Karpas-422 (cell line): ENCODE measurements at regions not wholly inside any gene's neighbourhood (a gene's known extent, or its start where the extent isn't known, plus 50 kb on each side); places are given as distances from the start of the nearest gene placed in this dataset.

Experiments
- DNase-seq: peaks from one replicate; pipeline ENCODE4 v3.0.0-alpha.2; 2015
- H2AFZ ChIP-seq: fragments of 200-600 bp; sonication (generic); 2 replicates; pipeline ENCODE4 v1.6.1; 2014; ENCODE audit warnings: antibody characterized with exemption, low read length, mixed read lengths
- H3K27ac ChIP-seq: fragments of 200-600 bp; sonication (generic); 2 replicates; pipeline ENCODE4 v1.5.1; 2014; ENCODE audit warnings: mild to moderate bottlenecking, low read length, moderate library complexity
- H3K27me3 ChIP-seq: fragments of 200-600 bp; sonication (generic); 2 replicates; pipeline ENCODE4 v1.6.1; 2014; ENCODE audit warnings: low read length, mixed read lengths
- H3K36me3 ChIP-seq: fragments of 200-600 bp; sonication (generic); 2 replicates; pipeline ENCODE4 v1.6.1; 2014; ENCODE audit warnings: low read length, mixed read lengths; ENCODE audit not compliant: insufficient read depth
- H3K4me1 ChIP-seq: fragments of 200-600 bp; sonication (generic); 2 replicates; pipeline ENCODE4 v1.6.1; 2014; ENCODE audit warnings: mild to moderate bottlenecking, low read length, mixed read lengths
- H3K4me2 ChIP-seq: fragments of 200-600 bp; sonication (generic); 2 replicates; pipeline ENCODE4 v1.6.1; 2014; ENCODE audit warnings: low read length, low read depth, mild to moderate bottlenecking; ENCODE audit not compliant: poor library complexity, severe bottlenecking
- H3K4me3 ChIP-seq: fragments of 200-600 bp; sonication (generic); 2 replicates; pipeline ENCODE4 v1.5.1; 2014; ENCODE audit warnings: mild to moderate bottlenecking, antibody characterized with exemption, low read length, mixed read lengths
- H3K79me2 ChIP-seq: fragments of 200-600 bp; sonication (generic); 2 replicates; pipeline ENCODE4 v1.6.1; 2014; ENCODE audit warnings: mild to moderate bottlenecking, low read length, mixed read lengths
- H3K9ac ChIP-seq: fragments of 200-600 bp; sonication (generic); 2 replicates; pipeline ENCODE4 v1.6.0; 2014; ENCODE audit warnings: low read length
- H3K9me2 ChIP-seq: fragments of 200-600 bp; sonication (generic), shearing (Covaris generic); replicated peaks from 2 replicates; pipeline ENCODE4 v1.6.0; 2014; ENCODE audit warnings: mild to moderate bottlenecking, low read length, moderate library complexity; ENCODE audit not compliant: insufficient read depth
- H3K9me3 ChIP-seq: fragments of 300-700, 200-600 bp; sonication (generic); 2 replicates; pipeline ENCODE4 v1.6.1; 2014; ENCODE audit warnings: low read length, mixed read lengths
- H4K20me1 ChIP-seq: fragments of 200-600 bp; sonication (generic); 2 replicates; pipeline ENCODE4 v1.6.1; 2014; ENCODE audit warnings: mild to moderate bottlenecking, antibody characterized with exemption, low read length, low read depth; ENCODE audit not compliant: insufficient read depth

- no peak overlapping the region for H3K4me3 ChIP-seq
- no peak overlapping the region for H3K27ac ChIP-seq
- no peaks in the 10 kb centered on the region for H3K9me3 ChIP-seq
- no peaks in the 10 kb centered on the region for H3K9me2 ChIP-seq
- no peak overlapping the region for H2AFZ ChIP-seq
- H3K27me3 ChIP-seq: no peaks in the 10 kb centered on the region
- no peak overlapping the region for H3K4me2 ChIP-seq
- H3K9ac ChIP-seq: no peak overlapping the region
- H3K36me3 ChIP-seq: no peaks in the 10 kb centered on the region; the same call in 1 of the 2 replicates
- no peak for DNase-seq
- H3K79me2 ChIP-seq: no peaks in the 10 kb centered on the region
- no peaks in the 10 kb centered on the region; the same call in none of the 2 replicates for H3K4me1 ChIP-seq
- H4K20me1 ChIP-seq: no peaks in the 10 kb centered on the region
These were observed 286.0 kb downstream of the ADGB start for GRCh38 chr6:146884728-146885127.

GRCh38 chr6:146885708-146886457, 287.1 kb downstream of the ADGB start:
- no peak overlapping the region for H3K9ac ChIP-seq
- H3K9me3 ChIP-seq: no peaks in the 10 kb centered on the region
- H3K9me2 ChIP-seq: no peaks in the 10 kb centered on the region
- no peak overlapping the region for H2AFZ ChIP-seq
- no peak overlapping the region for H3K4me2 ChIP-seq
- no peaks in the 10 kb centered on the region for H3K79me2 ChIP-seq
- no peak overlapping the region for H3K27ac ChIP-seq
- H3K36me3 ChIP-seq: no peaks in the 10 kb centered on the region; the same call in 1 of the 2 replicates
- no peaks in the 10 kb centered on the region for H3K27me3 ChIP-seq
- H4K20me1 ChIP-seq: no peaks in the 10 kb centered on the region
- no peaks in the 10 kb centered on the region; the same call in none of the 2 replicates for H3K4me1 ChIP-seq
- no peak overlapping the region for H3K4me3 ChIP-seq
- DNase-seq: no peak

- peak overlapping the region; percentile 5 for H3K4me2 ChIP-seq
- no peaks in the 10 kb centered on the region for H3K27me3 ChIP-seq
- H3K9me2 ChIP-seq: no peaks in the 10 kb centered on the region
- no peaks in the 10 kb centered on the region; the same call in 1 of the 2 replicates for H3K36me3 ChIP-seq
- H3K27ac ChIP-seq: no peak overlapping the region
- H2AFZ ChIP-seq: no peak overlapping the region
- H3K9me3 ChIP-seq: no peaks in the 10 kb centered on the region
- H3K79me2 ChIP-seq: no peaks in the 10 kb centered on the region
- no peak overlapping the region for H3K4me3 ChIP-seq
- no peaks in the 10 kb centered on the region; the same call in none of the 2 replicates for H3K4me1 ChIP-seq
- H4K20me1 ChIP-seq: no peaks in the 10 kb centered on the region
- no peak overlapping the region for H3K9ac ChIP-seq
- no peak for DNase-seq
These were observed 288.0 kb downstream of the ADGB start for GRCh38 chr6:146886587-146887446.

GRCh38 chr6:146887447-146888077, 288.8 kb downstream of the ADGB start:
- Histone ChIP-seq H3K9me2 (no peaks in the 10 kb centered on the region), H3K27me3 (no peaks in the 10 kb centered on the region), H4K20me1 (no peaks in the 10 kb centered on the region), H3K9ac (no peak overlapping the region), H3K9me3 (no peaks in the 10 kb centered on the region), H3K4me2 (peak overlapping the region; percentile 5), H3K27ac (no peak overlapping the region), H3K4me3 (no peak overlapping the region), H3K36me3 (no peaks in the 10 kb centered on the region; the same call in 1 of the 2 replicates), H2AFZ (no peak overlapping the region), H3K4me1 (no peaks in the 10 kb centered on the region; the same call in none of the 2 replicates), H3K79me2 (no peaks in the 10 kb centered on the region)
- no peak for DNase-seq

GRCh38 chr6:146889303-146889702, 290.5 kb downstream of the ADGB start:
- no peak for DNase-seq
- Histone ChIP-seq H3K79me2 (no peaks in the 10 kb centered on the region), H3K27ac (no peak overlapping the region)

GRCh38 chr6:146890172-146890571, 291.4 kb downstream of the ADGB start:
- no peaks in the 10 kb centered on the region for H4K20me1 ChIP-seq
- no peaks in the 10 kb centered on the region; the same call in none of the 2 replicates for H3K4me1 ChIP-seq
- H3K36me3 ChIP-seq: no peaks in the 10 kb centered on the region
- H2AFZ ChIP-seq: no peak overlapping the region
- no peak overlapping the region for H3K4me2 ChIP-seq
- no peaks in the 10 kb centered on the region for H3K9me2 ChIP-seq
- no peaks in the 10 kb centered on the region for H3K9me3 ChIP-seq
- no peak overlapping the region for H3K4me3 ChIP-seq
- H3K27ac ChIP-seq: no peak overlapping the region
- H3K27me3 ChIP-seq: no peaks in the 10 kb centered on the region
- no peak overlapping the region for H3K9ac ChIP-seq
- H3K79me2 ChIP-seq: no peaks in the 10 kb centered on the region
- DNase-seq: no peak

More at GRCh38 chr6:146889303-146889702, 290.5 kb downstream of the ADGB start:
- Histone ChIP-seq H3K27me3 (no peaks in the 10 kb centered on the region), H3K9me3 (no peaks in the 10 kb centered on the region), H4K20me1 (no peaks in the 10 kb centered on the region), H2AFZ (no peak overlapping the region), H3K4me3 (no peak overlapping the region), H3K4me1 (no peaks in the 10 kb centered on the region; the same call in none of the 2 replicates), H3K36me3 (no peaks in the 10 kb centered on the region), H3K9ac (no peak overlapping the region), H3K9me2 (no peaks in the 10 kb centered on the region), H3K4me2 (no peak overlapping the region)

- Histone ChIP-seq H3K79me2 (no peaks in the 10 kb centered on the region), H3K4me3 (no peak overlapping the region), H3K27ac (no peak overlapping the region), H3K4me1 (no peaks in the 10 kb centered on the region; the same call in none of the 2 replicates), H3K27me3 (no peaks in the 10 kb centered on the region), H3K9me3 (no peaks in the 10 kb centered on the region), H3K4me2 (no peak overlapping the region), H2AFZ (no peak overlapping the region), H3K9me2 (no peaks in the 10 kb centered on the region), H3K9ac (no peak overlapping the region), H3K36me3 (no peaks in the 10 kb centered on the region), H4K20me1 (no peaks in the 10 kb centered on the region)
- DNase-seq: no peak
These were observed 292.1 kb downstream of the ADGB start for GRCh38 chr6:146890644-146891434.
